SKM-1 (cell line): ENCODE measurements at regions not wholly inside any gene's neighbourhood (a gene's known extent, or its start where the extent isn't known, plus 50 kb on each side); places are given as distances from the start of the nearest gene placed in this dataset.
A peak's percentile ranks its signal among the peaks of the same experiment; 100 is the strongest.

Experiments
- DNase-seq: peaks from one replicate; lab custom pipeline; 2025; ENCODE audit not compliant: unreplicated experiment; lab: John Stamatoyannopoulos, UW

DNA sequence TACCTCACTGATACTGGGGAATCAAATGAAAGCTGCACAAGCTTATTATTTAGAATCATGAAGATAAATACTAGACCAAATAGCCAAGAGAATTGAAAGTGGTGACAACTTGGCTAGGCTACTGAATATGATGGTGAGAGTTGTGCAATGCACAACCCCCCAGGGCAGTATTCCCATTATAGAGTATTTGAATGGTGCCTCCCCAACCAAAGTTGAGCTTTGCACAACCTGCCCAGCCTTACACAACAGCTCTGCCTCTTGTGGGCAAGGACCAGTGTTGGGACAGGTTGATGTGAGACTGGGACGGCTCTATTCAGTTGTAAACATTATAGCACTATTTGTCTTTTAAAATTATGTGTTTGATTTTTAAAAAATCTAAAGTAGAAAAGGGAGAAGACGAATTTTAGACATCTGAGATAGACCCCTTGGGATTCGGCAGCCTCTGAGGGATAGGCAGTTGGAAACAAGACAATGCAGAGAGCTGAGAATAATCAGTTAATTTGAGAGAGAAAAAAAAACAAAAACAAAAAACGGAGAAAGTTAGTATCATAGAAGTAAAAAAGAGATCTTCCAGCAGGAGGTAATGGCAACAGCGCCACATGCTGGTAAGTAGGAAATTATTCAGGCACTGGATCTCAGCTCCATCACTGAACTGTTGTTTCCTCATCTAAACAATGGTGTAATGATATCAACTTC, 91.0 kb upstream of the KCNA3 start:
- DNase-seq = peak; percentile 32

DNA sequence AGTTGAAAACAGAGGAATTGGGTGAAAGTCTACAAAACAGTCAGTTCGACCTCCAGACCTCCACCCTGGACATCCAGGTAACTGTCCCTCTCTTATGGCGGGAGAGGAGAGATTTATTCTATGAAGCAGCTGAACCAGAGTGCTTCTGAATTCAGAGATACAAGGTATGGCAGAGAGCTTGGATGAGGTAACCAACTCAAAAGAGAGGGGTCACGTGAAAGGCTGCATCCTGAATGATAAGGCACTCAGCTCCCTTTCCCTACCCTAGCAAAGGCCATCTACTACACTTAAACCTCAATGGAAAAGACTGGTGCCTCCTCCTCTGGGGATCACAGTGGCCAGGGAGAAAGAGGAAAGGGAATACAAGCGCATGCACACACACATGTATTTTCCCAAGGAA, 88.4 kb upstream of the KCNA3 start:
- DNase-seq = no peak

GRCh38 chr1:110760321-110760720, 85.6 kb upstream of the KCNA3 start:
- DNase-seq = no peak

GRCh38 chr1:110756506-110756905, 81.8 kb upstream of the KCNA3 start:
- no peak for DNase-seq

DNA sequence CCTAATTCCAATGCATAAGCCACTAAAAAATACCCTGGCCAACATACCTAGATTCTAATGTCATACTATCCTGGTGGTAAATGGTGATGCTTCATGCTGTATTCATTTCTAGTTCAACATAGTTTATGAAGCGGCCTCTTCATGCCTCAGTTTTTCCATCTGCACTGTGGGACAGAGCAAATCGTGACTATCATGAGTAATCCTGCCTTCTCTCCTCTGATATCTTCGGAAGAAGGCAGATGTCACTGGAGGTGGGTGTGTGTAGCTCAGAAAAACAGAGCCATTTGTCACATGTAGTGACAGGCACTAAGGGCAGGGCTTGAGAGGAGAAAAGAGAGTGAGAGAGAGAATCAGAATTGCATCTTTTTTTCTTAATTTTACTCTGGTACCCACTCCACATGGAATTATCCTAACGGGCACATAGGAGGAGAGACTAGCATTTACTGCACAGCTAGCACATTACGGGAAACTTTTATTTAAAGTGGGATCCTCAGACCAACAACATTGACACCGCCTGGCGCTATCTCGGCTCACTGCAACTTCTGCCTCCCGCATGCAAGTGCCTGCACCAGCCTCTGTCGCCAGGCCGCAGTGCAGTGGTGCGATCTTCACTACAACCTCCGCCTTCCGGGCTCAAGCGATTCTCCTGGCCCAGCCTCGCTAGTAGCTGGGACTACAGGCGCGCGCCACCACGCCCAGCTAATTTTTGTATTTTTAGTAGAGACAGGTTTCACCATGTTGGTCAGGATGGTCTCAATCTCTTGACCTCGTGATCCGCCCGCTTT, 78.4 kb upstream of the KCNA3 start:
- no peak for DNase-seq

DNA sequence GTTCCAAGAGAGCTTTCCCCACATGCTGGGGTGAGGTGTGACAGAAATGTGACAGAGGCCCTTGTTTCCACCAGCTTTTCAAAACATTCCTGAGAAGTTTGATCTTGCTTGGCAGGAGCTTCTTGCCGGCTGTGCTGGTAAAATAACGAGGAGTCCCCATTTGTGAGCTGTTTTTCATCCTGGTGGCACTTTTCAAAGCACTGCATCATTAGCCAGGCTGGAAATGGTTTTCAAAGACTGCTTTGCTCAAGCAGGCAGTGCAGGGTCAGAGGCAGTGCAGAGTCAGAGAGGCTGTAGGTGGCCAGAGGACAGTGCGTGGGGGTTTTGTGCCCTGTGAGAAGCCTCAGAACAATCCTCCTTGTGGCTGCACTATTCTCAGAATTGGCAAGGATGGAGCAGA, 75.8 kb upstream of the KCNA3 start:
- DNase-seq = no peak

DNA sequence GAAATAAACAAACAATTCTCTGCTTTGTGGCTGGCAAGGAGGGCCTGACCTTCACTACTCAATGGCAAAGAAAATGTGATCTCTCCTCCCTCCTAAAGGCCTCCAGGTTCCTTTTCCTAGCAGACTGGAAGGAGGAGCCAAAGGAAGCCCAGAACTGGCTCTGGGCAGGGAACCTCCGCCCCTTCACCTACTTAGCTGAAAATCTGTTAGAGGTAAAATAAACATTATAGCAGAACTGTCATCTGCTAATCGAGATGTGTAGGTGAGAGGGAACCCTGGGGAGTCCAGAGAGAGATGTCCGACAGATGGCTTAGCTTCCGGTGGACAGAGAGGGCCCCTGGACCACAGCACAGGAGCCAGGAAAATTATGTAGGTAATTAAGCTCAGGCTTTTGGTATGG, 75.2 kb upstream of the KCNA3 start:
- no peak for DNase-seq

DNA sequence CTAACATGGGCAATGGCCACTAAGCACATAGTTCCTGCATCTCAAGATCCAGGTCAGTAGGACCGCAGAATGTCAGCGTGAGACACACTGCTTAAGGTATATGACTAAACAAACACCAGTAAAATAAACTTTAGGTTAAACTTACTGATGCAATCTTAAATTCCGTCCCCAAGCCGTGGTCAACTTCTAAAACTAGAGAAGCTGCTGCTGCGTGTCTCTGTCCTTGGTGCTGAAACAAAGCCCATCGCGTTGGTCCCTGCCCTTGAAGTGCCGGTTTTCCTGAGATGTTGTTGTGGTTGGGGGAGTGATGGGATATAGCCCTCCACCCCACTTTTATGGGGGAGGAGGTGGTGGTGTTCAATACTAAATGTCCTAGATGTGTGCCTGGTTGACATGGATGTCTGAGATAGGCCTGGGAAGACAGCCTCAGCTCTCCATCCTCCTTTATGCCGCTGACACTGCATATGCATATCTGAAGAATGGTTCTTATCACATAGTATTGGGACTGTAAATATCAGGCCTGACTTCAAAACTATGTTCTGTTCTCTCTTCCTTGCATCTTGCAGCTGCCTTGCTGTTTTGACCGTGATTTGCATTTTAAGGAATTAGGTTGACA, 72.0 kb upstream of the KCNA3 start:
- no peak for DNase-seq

DNA sequence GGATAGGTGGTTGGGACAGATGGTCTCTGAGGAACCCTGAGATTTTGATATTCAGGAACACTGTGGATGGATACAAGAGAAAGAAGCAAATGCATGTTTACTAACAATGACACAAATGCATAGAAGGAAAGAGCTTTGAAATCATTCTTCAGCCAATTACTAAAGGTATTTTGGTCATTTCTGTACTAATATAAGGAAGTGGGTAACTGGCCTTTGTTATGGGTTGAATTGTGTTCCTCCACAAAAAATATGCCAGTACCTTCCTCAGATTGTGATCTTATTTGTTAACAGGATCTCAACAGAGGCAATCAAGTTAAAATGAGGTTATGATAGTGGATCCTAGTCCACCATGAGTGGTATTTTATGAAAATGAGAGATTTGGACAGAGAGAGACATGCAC, 68.7 kb upstream of the KCNA3 start:
- DNase-seq = no peak

GRCh38 chr1:110736900-110737605, 62.3 kb upstream of the KCNA3 start:
- DNase-seq = no peak

DNA sequence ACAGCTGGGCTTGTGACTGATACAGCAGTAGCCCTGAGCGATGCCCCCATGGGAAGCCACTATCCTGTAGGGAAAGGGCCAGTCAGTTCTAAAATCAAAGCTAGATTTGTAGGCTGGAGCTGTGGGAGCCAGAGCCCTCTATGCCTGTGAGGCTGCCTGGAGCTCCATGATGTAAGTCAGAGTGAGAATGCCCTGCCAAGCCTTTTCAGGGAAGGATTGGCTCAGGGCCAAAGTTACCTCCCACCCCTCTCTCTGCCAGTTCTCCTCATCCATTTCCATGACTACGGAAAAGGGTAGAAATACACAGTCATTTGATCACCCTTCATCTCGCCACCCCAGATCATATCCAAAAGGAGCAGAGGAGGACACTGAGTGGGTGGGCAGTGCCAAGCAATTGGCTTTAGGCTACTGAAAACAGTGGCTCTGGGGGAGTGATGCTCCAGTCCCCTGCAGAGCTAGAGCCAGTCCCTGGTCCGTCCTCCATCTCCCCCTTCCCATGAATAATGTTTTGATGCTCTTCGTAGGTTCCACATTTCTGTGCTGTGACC, 59.5 kb upstream of the KCNA3 start:
- no peak for DNase-seq

- no peak for DNase-seq
Measured at GRCh38 chr1:110731529-110731928, 56.8 kb upstream of the KCNA3 start.

GRCh38 chr1:110728388-110729001, 53.8 kb upstream of the KCNA3 start:
- DNase-seq = no peak

- DNase-seq = no peak
Measured at GRCh38 chr1:110727246-110727645, 52.5 kb upstream of the KCNA3 start.

DNA sequence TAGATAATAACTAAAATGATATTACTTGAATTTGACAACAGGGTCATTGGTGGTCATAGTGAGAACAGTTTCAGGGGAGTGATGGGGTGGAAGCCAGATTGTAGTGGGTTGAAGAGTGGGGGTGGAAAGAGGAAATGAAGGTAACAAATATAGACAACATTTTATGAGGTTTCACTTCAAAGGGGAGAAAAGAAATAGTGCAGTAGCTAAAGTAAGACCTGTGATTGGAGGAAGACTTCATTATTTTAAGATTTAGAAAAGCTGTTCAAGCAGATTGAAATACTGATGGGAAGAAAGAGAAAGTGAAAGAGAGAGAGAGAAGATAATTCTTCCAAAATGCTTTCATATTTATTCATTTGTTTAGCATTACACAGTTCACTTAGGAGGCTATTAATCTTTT, 52.0 kb upstream of the KCNA3 start:
- DNase-seq = no peak
